ENCODE measurements at regions not wholly inside any gene's neighbourhood (a gene's known extent, or its start where the extent isn't known, plus 50 kb on each side); places are given as distances from the start of the nearest gene placed in this dataset.
A peak's percentile ranks its signal among the peaks of the same experiment; 100 is the strongest.

DNA sequence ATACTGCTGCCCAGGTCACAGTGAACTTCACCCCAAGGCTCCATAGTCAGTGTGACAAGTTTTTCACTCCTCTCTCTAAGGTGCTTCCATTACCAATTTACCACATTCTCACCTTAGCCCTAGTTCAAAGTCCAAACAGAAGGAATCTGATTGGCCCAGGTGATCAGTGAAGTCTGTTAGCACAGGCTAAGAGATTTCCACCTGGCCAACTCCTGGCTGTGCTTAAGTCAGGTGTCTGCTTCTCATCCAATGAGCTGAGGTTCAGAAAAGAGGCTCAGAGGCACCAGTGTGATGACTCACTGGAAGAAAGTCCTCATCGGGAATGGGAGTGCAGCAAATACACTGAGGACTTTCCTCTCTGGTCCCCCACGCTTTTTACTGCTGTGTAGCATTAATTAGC lies 164.4 kb upstream of the MGAT5 start:
- DNase-seq: no peak

DNA sequence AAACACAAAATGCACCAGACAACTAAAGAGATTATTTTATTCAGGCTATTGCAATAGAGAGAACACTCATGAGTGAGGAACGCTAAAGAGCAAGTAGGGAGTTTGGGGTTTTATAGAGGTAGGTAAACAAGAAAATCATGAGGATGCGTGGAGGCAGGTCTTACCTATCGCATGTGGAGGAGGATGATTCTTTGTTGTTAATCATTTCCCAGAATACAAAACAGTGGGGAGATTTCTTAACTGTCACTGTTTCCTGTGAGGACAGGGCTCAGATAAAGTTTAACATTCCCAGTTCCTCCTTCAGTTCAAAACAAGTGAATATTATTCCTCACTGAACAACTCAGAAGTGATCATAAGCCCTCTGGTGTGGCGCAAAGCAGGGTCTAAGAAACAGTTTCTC lies 156.1 kb upstream of the MGAT5 start:
- no peak for DNase-seq

DNA sequence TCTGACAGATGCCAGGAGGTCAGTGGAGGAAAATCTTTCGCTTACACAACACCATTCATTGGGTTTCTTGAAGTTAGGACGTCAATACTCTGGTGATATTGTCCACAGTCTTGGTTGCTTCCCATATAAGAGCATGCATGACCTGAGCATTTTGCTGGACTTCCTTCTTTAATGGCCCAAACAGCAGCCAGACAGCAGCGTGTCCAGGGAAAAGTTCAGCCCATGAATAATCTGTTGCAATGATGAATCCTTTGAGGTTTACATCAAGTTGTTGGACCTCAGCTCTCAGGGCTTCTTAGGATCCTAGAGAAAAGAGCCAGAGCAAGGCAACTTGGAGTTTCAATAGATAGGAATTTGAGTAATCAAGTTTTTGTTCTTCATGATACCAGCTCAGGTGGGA lies 155.6 kb upstream of the MGAT5 start:
- no peak for DNase-seq

DNA sequence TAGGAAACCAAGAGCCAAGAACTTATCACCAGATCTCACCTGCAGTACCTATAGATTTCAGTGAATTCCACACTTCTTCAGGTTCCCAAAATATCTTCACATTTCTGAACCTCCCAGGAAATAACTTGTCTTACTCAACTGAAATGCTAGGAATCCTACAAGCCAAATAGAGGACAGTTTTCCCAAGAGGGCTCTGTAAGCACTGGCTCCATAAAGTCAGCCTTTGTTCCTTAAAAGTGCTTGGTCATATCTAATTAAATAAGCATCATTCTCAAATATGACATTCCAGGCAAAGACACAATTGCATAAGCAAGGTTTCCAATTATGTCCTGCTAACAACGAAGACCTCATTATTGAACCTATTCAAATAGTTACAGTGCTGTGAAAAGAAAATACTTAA lies 154.6 kb upstream of the MGAT5 start:
- DNase-seq: no peak

DNA sequence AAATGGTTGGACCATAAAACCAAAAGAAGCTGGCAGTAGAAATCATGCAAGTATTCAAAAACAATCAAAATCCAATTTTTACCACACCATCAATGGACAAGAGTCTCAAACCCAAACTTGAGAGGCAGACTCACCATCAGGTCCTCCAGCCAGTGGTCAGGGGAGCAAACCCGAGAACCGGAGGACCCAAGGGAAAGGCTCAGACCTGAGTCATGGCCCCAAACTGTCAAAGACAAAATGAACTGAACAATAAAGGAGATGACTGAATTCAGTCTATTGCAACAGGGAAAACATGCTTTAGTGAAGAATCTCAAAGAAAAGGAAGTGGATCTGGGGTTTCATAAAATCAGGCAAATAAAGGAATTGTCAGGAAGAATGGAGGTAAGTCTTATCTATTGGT lies 150.7 kb upstream of the MGAT5 start:
- DNase-seq: no peak

DNA sequence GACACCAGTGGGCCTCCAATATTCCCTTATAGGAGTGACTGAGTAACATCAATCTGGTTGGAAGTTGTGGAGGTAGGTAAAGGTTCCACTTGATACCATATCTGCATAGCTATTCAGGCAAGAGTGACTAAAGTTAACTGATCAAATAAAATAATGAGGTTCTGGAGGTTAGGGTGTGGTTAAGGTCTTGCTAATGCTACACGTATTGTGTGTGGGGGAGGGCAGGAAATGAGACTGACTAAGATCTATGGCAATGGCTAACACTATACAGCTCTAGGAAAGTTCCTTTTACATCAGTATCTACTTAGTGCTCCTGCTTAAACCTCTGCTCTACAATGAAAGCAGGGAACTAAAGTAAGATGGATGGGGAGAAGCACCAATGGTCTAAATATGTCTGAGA lies 149.1 kb upstream of the MGAT5 start:
- no peak for DNase-seq

DNA sequence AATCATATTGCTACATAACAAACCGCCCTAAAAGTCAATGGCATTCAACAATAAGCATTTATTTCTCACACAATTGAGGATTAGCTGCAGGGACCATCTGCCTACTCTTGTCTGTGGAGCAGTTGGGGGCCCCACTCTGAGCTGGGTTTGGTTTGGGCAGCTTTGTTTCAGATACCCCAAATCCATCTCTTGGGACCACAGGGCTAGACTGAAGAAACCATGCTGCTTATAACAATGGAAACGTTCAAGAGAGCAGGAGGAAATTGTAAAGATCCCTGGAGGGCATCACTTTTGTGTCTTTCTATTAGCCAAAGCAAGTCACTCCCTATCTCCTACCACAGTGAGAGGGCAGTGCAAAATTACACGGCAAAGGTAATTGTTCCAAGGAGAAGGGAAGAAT lies 146.5 kb upstream of the MGAT5 start:
- DNase-seq: no peak

DNA sequence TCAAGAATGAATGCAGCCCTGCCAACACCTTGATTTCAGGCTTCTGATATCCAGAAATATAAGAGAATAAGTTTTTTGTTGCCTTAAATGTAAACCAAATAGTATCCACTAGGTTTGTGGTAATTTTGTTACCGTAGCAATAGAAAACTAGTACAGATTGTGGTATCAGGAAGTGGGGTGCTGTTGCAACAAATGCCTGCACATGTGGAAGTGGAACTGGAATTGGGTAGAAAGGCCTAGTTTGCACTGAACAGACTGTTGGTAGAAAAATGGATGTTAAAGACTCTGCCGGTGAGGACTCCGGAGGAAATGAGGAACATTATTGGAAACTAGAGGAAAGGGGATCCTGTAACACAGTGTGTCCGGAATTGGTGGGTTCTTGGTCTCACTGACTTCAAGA lies 145.8 kb upstream of the MGAT5 start:
- DNase-seq: no peak

DNA sequence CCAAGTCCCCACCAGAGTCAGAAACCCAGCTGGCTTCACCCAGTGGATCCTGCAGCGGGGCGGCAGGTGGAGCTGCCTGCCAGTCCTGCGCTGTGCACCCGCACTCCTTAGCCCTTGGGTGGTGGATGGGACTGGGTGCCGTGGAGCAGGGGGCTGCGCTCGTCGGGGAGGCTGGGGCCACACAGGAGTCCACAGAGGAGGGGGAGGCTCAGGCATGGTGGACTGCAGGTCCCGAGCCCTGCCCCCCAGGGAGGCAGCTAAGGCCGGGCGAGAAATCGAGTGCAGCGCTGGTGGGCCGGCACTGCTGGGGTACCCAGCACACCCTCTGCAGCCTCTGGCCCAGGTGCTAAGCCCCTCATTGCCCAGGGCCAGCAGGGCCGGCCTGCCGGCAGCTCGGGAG lies 144.6 kb upstream of the MGAT5 start:
- no peak for DNase-seq

DNA sequence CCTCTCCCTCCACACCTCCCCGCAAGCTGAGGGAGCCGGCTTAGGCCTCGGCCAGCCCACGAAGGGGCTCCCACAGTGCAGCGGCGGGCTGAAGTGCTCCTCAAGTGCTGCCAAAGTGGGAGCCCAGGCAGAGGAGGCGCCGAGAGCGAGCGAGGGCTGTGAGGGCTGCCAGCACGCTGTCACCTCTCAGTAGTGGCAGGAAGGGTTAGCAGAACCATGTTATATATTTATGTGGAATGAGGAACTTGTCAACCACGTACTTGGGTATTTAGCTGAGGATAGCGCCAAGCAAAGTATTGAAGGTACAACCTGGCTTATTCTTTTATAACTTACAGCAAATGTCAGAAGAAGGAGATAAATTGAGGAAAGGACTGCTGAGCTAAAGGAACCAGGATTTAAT lies 144.1 kb upstream of the MGAT5 start:
- DNase-seq: no peak

DNA sequence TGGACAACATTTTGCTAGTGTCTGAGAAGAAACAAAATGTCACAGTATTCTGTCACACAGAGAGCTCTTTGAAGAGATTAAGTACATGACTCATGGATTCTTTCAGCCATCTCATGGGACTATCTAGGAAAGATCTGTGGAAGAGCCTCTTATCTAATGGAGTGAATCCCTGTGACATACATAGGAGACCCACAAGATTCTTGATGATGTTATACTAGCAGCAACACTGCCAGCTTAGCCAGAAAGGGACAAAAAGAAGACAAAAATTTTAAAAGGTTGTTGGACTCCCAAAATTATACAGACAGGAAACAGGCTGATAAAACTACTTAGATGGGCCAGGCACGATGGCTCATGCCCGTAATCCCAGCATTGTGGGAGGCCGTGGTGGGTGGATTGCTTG lies 143.3 kb upstream of the MGAT5 start:
- DNase-seq: no peak

DNA sequence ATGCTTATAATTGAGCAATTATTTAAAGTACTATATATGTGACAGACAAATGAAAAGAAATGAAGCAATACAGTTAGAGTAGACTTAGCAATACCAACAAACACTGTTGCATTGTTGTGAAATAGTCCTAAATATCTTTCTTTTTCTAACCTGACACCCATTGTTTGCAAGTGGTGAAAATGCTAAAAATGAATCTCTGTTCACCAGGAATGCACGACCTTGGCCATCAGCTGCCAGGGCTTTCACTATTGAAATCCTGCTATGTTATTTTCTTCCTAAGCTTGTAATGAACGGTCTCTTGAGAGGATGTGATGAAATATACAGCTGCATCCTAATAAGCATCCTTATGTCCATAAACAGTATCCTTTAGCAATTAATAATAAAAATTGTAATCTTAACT lies 136.2 kb upstream of the MGAT5 start:
- no peak for DNase-seq

DNA sequence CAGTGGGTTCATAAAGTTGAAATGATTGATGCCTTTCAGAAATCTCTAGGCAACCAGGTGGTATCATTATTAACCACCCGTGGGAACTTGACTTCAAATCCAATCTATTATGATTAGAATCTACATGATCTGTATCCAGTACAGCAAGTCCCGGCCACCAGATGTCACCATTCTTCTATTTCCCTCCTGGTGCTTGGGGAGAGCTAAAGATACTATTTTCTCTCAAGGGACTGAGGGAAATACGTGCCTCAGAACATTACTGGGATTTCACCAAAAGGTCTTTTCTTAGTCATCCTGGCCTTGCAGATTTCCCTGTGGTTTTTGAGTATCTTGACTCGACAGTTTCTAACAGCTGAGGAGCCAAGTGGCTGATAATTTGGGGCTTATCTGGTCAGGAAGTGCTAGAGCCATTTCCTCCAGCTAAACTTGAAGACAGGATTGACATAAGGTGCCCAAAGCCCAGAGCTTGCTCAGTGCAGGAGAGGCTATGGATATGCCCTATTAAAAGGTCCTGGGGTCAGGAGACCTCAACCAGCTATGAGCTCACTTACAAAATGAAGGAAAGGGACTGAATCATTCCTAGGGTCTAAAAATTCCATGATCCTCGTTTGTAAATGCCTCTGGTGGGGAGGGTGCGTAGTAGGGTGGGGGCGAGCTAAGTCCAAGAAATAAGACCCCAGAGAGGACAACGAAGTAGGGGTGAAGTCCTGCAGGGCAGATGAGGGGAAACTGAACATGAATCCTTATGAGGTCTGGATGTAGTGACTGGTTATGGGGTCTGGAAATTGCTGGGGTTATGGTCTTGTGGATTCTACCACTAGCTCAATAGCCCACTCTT lies 135.4 kb upstream of the MGAT5 start:
- DNase-seq: peak; percentile 84

DNA sequence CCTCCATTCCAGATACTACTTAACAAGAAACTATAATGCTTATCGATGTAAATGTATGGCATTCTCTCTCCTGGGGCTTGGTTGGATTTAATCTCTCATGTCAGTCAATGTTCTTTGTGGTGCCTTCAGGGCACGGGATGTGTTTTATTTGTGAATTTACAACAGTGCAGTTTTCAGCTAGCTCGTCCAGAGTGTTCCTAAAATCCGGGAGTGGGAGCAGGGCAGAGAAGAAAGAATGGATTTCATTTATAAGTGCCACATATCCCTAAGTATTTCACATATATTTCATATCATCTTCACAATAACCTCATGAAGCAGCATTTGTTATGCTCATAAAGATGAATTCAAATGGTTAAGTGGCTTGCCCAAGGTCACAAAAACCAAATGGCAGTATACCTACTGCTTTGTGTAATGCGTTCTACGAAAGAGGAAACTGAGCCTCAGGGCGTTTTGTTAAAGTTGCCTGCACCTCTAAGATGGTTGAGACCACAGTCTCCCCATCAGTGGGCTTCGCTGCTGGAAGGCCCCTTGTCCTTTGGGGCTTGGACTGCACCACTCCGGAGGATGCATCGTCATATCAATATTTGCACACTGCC lies 134.7 kb upstream of the MGAT5 start:
- no peak for DNase-seq

DNA sequence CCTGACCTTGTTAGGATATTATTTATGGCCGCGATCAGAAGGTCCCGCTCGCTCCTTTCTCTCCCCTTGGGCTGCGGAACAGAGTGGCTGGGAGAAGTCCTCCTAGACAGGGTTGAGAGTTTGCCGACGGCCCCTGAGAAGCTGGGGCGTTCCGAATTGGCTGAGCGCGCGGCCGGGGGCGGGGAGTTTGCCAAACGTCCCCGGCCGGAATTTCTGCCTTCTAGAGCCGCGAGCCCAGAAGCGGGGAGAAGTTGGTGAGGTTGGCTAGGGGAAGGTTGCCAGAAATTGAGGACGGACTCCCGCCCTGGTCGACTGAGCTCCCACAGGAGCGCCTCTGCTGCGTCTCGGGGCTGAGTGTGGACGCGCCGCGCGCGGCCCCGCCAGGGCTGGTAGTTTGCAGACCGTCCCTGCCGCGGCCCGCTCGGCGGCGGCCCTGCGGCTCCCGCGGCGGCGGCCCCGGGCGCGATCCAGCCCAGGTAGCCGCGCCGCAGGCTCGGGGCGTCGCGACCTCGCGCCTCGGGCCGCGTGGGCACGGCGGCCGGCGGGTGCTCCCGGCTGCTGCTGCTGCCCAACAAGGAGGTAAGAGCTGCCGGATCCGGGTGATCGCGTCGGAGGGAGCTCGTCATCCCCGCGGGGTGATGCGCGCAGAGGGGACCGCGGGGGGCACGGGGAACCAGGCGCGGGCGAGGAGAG lies 134.0 kb upstream of the MGAT5 start:
- DNase-seq: peak; percentile 81

DNA sequence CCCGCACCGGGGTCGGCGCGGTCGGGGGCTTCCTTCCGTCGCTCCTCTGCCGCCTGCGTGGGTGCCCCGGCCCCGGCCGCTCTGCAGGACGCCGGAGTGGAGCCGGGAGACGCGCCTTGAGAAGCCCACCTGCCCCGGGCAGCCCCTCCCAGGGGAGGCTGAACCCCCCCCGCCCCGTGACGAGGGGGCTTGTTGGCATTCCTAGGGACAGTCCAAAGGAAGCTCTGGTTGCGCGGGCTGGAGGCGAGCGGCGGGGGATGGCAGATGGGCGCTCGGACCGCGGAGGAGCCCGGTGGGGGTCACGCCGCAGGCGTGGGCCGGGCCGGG lies 133.5 kb upstream of the MGAT5 start:
- DNase-seq: peak; percentile 45

DNA sequence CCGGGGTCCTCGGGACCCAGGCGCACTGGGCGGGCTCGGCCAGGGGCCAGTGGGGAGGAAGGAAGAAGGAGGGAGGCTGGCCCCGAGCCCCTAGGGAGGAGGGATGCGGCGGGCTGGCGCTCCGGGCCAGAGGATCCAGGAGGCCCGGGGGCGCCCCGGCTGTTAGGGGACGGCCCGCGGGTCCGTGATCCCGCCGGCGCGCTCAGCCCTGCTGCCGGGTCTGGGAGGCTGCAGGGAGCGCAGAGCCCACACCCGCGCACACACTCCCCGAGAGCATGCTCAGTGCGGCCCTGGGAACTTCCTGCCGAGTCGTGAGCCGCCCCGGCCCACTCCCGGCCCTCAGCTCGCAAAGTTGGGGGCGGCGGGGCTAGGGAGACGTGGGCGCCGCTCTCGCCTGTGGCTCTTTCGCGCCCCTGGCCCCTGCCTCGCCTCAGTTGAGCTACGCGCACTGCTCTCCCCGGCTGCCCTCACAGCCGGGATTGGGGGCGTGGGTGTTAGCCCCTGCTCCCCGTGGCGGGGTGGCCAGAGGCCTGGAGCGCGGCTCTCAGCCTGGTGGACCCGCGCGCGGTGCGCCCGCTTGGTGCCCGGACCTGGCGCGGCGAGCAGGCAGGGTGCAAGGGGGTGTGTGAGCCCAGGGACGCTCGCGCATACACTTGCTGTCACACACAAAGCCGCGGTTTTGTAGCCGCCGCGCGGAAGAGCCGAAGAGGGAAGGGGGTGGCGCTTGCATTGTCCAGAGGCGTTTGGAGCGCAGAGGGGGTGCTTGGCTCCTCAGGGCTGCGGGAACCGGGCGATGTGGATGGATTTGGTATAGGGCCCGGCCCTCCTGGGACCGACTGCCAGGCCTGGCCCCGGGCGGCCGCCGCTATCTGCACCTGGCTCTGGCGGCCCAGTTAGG lies 132.9 kb upstream of the MGAT5 start:
- peak; percentile 69 for DNase-seq

DNA sequence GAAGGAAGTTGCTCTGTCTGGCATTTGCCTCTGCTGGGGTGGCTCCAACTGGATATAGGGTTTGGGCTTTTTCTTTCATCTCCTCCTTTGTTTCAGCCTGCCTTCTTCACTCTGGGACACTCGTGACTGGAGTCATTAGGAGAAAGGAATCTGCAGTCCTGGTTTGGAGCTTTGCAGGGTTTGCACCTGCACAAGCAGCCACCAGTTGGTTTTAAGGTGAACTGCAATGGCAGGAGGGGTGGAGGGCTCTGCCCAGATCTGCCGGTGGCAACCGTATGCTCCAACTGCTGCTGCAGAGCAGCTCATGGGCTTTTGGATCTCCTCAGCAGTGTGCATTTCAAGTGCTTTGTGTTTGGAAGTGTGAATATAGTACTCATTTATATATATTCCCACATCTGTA lies 131.3 kb upstream of the MGAT5 start:
- DNase-seq: no peak

DNA sequence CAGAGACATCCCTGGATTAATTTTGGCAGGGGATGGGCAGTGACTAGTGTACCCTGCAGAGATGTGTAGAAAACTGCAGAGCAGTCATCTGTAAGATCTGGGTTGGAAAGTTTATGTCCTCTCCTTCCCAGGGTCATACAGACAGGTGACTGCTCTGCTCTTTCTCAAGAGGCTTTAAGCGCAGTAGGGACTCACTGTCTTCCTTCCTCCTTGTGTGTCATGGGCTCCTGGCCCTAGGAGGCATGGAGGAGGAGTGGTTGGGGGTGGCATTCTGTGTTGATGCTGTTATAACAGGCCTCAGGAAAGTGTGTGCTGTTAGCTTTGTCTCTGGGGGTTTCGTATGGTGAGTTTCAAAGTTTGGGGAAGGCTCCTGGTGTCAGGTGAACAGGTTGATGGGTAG lies 130.5 kb upstream of the MGAT5 start:
- no peak for DNase-seq

DNA sequence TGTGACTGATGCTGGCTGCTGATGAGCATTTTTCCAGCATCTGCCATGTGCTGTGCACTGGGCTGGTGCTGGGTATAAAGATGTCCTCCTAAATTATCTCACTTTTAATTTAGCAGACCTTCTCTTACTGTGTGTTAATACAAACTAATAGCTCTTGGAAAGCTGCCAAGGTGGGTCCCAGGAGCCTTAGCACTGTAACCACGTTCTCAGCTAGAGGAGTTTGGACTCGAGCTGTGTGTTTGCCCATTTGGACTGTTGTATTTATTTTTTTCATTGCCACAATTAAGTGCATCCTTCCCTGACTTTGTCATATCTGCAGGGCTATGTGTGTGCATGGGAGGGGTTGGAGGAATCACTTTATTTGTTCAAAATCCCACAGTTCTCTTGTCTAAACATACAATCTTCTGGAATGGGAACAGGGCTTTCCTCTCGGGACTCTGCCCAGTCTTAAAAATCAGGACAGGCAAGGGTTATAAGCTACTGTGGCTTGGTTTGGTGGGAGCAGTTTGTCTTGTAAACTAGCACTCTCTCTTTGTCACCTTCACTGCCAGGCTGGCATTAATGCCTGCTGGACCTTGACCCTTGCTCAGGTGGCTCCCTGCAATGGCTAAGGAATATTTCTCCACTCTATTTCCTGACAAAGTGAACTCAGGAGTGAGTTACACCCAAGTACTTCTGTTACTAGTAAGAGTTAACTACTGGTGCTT lies 129.7 kb upstream of the MGAT5 start:
- no peak for DNase-seq

DNA sequence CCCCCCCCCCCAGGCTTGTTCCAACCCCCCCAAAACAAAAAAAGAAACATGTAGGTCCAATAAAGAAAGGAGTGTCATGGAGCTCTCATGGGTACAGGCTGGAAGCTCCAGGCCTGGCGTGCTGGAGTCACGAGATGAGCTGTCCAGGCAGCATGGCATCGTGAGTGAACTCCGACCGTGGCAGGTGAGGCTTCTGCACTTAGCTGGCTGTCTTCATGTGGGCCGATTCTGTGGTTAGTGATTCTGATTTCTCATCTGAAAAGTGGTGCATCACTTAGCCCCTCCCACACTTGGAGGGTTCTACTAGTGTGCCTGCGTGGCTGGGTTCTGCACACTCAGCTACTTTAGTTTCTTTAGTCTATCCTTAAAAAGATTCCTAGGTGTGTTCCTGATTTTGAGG lies 126.4 kb upstream of the MGAT5 start:
- peak; percentile 65 for DNase-seq

DNA sequence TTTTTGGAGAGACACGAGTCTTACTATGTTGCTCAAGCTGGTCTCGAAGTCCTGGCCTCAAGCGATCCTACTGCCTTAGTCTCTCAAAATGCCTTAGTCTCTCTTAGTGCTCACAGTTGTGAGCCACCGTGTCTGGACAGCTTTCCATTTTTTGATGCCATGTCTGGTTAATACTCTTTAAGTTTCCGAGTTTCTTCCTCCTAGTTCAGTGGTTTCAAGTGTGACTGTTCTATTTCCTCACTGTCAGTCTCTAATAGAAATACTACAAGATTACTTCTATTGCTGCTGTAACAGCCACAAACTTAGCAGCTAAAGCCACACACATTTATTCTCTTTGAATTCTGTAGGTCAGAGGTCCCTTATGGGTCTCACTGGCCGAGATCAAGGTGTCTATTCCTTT lies 125.1 kb upstream of the MGAT5 start:
- DNase-seq: no peak
